Erythroblast (primary cell): ENCODE measurements at regions not wholly inside any gene's neighbourhood (a gene's known extent, or its start where the extent isn't known, plus 50 kb on each side); places are given as distances from the start of the nearest gene placed in this dataset.

Source experiments
- GATA1 ChIP-seq: IDR thresholded peaks from 2 replicates; pipeline ENCODE4 v1.6.1; 2011; ENCODE audit warnings: low read depth, mild to moderate bottlenecking, control low read depth, low read length, moderate library complexity
- POLR2A ChIP-seq: IDR thresholded peaks from 2 replicates; pipeline ENCODE4 v1.6.1; 2011; ENCODE audit warnings: mild to moderate bottlenecking, low read length

GRCh38 chr12:17352164-17352563, 737.8 kb downstream of the RERGL start:
- TF ChIP-seq POLR2A (no peak), GATA1 (no peak)
